ENCODE measurements at regions not wholly inside any gene's neighbourhood (a gene's known extent, or its start where the extent isn't known, plus 50 kb on each side); places are given as distances from the start of the nearest gene placed in this dataset.
"Not testable (repeated sequence)": the region's sequence is repeated elsewhere in the genome, so short reads cannot be mapped to it uniquely, and the experiment has no call there.

- no peak for DNase-seq
Observed at GRCh38 chr13:80828759-80829158, 487.8 kb upstream of the SPRY2 start.

GRCh38 chr13:80825276-80825675 is 484.4 kb upstream of the SPRY2 start:
- no peak for DNase-seq

DNA sequence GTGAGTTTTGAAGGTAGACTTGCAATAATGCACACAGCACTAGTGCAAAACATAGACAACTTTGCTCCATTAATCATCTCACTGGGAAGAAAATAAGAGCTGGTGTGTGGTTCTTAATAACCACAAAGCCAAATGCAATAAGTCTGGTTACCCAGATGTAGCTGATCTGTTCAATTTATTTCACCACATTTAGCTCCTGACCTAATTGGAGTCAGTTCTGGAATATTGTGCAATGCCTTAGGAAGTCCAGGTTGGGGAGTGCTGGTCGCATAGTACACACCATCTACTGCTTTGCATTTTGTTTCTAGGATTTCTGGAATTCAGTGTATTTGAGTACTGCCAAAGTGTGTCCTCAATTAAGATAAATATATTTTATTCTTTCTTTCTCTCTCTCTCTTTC is 483.3 kb upstream of the SPRY2 start:
- no peak for DNase-seq

DNA sequence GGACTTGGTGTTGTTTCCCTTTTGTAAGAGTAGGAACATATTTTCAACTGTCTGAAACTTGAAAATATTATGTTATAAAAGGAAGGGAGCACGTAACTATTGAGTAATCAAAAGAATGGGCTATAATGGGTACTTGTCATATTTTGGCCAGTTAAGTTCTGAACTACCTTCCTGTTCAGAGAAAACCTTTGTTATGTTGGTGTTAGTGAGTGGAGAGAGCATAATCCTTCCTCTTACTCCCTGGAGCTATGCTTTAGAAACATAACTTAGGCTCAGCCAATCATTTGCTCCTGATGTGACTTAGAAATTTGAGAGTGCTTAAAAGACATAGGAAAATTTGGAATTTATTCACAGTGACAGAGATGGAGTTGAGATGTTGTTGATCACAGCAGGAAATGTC is 482.5 kb upstream of the SPRY2 start:
- no peak for DNase-seq

DNA sequence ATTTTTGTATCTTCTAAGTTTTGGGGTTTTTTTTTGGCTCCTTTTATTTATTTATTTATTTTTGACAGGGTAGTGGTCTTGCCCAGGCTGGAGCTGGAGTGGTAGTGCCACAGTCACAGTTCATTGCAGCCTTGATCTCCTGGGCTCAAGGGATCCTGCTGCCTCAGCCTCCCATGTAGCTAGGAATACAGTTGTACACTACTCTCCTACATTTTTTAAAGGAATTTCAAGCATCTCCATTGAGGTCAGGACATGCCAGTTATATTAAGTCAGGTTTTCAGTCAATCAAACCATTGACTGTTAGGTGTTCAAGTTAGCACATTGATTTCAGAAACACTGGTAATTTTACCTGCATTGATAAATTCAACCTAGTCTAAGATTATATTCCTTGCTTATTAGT is 480.5 kb upstream of the SPRY2 start:
- DNase-seq, result no peak

DNA sequence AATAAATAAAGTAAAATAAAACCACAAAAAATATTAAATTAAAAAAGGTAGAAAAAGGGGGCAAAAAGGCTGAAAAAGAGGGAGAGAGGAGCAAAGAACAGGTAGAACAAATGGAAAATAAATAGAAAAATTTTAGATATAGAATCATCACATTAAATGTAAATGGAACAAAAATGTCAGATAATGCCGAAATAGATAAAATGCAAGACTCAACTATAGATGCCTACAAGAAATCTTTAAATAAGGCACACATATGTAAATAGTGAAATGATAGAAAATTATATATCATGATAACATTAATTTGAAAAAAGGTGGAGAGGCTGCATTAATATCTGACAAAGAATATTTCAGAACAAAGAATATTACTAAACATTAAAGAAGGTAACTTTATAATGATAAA is 477.1 kb upstream of the SPRY2 start:
- no peak for DNase-seq

- DNase-seq, result no peak
Observed at GRCh38 chr13:80814541-80814940, 473.6 kb upstream of the SPRY2 start.

DNA sequence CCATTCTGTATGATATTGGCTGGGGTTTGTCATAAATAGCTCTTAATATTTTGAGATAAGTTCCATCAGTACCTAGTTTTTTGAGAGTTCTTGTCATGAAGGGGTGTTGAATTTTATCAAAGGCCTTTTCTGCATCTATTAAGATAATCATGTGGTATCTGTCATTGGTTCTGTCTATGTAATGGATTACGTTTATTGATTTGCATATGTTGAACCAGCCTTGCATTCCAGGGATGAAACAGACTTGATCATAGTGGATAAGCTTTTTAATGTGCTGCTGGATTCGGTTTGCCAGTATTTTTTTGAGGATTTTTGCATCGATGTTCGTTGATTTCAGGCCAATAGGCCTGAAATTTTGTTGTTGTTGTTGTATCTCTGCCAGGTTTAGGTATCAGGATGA is 469.4 kb upstream of the SPRY2 start:
- not testable (repeated sequence) for DNase-seq

DNA sequence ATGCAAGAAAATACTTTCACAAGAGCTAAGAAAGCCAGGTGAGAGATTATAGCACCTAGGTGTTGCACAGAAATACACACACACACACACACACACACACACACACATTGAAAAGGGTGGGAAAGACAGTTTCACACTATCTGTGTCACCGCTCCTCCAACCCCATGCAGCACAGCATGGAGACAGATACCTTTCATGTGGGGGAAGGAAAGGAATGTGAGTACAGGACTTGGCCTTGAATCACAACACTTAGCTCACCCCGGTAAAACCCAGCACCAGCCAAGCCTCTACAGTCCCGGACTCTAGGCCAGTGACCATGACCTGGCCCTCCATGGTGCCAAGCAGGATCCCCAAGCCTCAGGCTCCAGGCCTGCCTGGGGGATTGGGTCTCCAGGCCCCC is 462.0 kb upstream of the SPRY2 start:
- no peak for DNase-seq

DNA sequence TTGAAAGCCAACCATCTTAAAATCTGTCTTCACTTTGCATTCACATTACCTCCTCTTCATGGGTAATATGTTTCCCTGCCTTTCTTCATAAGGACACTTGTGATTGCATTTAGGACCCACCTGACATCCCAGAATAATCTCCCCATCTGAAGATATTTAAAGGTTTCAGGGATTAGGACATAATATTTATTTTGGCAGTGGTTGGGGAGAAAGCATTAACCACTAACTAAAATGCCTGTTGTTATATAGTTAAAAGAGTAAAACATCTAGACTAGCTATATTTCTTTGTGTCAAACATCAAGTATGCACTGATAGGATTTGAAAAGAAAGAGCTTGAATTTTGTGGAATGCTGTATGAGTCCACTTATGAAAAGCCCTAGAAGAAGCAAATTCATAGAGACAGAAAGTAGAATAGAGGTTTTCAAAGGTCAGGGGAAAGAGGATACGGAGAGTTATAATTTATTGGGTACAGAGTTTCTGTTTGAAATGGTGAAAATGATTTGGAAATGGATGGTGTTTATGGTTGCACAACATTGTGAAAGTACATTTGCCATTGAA is 457.7 kb upstream of the SPRY2 start:
- no peak for DNase-seq

DNA sequence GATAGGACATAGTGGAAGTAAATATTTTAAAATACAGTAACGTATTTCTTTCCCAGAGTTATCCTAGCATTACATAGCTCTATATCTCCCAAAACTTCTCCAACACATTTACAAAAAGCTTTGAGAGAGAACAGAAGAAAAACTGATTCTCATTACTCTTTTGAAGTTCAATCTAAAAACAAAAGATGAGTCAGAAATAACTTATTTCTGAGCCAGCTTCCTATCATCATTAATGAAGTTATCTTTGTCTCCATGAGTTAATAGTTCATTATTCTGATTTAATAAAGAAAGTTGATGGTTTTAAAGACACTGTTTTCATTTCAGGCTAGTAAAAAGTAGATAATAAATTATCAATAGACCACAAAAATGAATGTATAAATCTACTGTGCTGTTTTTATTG is 446.7 kb upstream of the SPRY2 start:
- DNase-seq, result no peak

- DNase-seq, result no peak
Observed at GRCh38 chr13:80783926-80784565, 443.1 kb upstream of the SPRY2 start.

- DNase-seq, result no peak
Observed at GRCh38 chr13:80782441-80782840, 441.5 kb upstream of the SPRY2 start.

DNA sequence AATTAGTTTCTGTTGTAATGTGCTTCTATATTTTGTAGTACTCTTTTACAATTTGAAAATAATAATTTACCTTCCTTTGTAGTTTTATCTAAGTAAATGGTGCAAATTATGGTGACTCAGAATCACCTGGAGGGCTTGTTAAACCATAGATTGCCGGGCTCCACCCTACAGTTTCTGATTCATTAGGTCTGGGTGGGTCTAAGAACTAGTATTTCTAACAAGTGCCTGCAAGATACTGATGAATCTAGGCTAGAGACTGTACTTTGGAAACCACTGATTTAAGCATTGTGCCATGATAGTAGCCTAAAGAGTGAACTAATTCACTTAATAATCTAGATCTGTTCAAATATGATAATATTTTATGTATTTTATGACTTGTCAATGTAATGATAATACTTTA is 437.4 kb upstream of the SPRY2 start:
- no peak for DNase-seq

GRCh38 chr13:80757694-80758093 is 416.8 kb upstream of the SPRY2 start:
- DNase-seq, result no peak

DNA sequence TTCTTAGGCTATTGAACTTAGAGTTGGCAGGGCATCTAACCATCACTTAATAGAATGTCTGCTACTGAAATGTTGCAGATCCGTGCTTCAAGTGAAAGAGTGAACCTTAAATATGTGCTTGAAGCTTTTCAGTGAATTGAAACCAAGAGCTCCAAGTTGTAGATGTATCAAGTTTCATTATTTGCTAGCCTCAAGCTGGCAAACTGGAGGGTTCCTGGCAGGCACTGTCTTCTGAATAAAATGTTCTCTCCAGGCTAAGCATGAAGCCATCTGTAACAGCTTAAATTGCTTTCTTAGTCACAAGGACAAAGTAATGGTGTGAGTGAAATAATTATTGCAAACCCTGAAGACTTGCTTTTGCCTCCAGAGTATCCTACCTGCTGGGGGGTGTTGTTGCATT is 415.0 kb upstream of the SPRY2 start:
- no peak for DNase-seq

- DNase-seq, result no peak
Observed at GRCh38 chr13:80754441-80754840, 413.5 kb upstream of the SPRY2 start.

DNA sequence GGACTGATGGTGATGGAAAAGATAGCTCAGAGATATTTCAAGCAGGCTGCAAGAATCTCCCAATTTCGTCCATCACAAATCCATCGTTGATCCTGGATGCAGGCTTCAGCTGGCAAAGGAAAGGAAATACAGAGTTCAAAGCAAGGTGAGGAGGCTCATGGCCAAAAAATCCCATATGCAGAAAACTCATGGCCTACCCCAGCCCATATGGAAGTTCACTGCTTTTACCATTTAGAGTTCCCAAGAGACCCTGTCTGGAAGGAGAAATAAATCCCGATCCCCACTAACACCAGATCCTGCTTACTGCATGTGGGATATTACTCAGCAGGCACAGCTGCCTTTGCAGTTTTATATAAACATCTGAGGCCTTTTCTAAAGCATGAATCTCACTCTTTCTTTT is 412.9 kb upstream of the SPRY2 start:
- DNase-seq, result no peak

DNA sequence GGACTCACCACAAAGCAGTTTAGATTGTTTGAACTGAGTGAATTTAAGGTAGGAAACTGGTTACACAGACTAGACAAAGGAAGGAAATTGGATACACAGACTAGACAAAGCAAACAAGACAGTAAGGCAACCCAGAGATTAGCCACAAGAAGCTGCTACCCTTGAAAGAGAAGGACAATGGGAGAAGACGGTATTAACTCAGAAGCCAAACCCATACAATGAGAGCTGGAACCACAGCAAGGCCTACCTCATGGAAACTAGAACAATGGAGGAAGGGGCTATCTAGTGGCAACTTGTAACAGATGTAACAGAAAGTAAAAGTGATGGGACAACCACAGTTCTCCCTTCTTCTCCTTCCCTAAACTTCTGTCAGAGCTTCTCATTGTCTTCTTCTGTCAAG is 410.9 kb upstream of the SPRY2 start:
- DNase-seq, result no peak

DNA sequence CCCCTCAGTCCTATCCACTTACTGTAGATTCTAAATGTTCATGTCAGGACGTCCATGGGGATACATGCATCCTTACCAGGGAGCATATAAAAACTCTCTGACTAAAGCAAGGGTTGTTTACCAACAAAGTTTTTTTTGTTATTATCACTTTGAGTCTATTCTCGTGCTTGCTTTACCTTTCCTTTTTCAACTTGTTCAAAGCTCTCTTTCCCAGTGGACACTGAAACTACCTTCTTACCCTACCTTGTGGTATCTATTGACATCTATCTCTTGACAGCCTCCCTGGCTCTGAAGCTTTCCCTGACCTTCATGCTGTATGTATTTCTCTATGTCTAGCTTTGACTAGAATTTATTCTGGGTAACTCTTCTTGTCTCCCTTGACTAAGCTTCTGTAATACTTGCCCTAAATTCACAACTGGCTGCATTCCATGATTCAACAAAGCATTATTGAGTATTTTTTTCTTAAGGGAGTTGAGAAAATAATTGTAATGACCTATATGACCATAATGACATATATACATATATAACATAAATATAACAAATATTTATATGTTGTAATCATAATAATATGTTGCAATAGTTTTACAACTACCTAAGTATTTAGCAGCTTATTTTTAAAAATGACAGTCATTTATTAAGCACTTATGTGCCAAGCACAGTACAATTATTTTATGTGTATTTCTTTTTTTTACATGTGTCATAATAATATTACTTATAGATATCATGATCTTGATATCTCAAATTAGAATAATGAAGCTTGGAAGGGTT is 403.4 kb upstream of the SPRY2 start:
- DNase-seq, result no peak

GRCh38 chr13:80742033-80742432 is 401.1 kb upstream of the SPRY2 start:
- DNase-seq, result no peak

GRCh38 chr13:80740071-80740470 is 399.1 kb upstream of the SPRY2 start:
- no peak for DNase-seq

- DNase-seq, result no peak
Observed at GRCh38 chr13:80737513-80737912, 396.6 kb upstream of the SPRY2 start.

- DNase-seq, result no peak
Observed at GRCh38 chr13:80727321-80727975, 386.5 kb upstream of the SPRY2 start.

Measured in activated gamma-delta T cell treated with Interleukin-2 at 50 U/mL for 16 hours (primary cell).